Stimulated activated CD8-positive, alpha-beta memory T cell treated with anti-CD3 and anti-CD28 coated beads, Interleukin-7, amount 100 ng/mL, for 24 hours (primary cell): ENCODE measurements at regions not wholly inside any gene's neighbourhood (a gene's known extent, or its start where the extent isn't known, plus 50 kb on each side); places are given as distances from the start of the nearest gene placed in this dataset.

Source experiments
- DNase-seq: peaks from one replicate; pipeline ENCODE4 v3.0.0-alpha.2; 2020; ENCODE audit warnings: low read depth

GRCh38 chr2:13536941-13537340, 820.2 kb downstream of the TRIB2 start:
- no peak for DNase-seq

DNA sequence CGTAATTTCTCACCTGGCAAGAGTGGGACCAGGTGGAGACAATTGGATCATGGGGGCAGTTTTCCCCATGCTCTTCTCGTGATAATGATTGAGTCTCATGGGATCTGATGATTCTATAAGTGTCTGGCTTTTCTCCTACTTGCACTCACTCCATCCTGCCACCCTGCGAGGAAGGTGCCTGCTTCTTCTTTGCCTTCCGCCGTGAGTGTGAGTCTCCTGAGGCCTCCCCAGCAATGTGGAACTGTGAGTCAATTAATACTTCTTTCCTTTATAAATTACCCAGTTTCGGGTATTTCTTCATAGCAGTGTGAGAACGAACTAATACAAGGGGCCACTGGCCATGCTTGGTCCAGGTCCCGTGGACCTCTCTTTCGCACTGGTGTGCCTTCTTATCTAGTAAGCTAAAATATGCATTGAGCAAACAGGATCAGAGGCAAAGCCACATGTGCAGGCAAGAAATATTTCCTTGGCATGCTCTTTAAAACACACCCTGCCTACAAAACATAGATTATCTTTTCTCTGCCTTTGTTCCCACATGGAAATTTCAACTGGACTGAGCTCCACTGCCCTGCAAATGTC, 821.1 kb downstream of the TRIB2 start:
- DNase-seq: no peak

DNA sequence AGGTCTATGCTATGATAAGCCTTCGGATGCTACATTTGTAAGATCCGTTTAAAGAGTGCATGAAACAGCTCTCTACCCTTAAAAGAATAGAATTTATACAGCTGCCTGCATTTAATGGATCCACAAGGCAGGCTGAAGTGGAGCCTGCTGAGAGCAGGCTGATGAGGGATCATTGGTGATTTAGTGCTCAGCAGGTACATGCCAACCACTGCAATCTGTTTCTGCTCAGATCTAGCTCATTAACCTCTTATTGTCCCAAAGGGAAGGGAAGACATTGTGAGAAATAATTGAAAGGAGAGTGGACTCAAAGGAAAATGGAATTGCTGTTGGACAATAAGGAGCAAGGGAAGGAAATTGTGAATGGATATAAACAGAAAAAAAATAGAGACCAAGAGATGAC, 822.6 kb downstream of the TRIB2 start:
- DNase-seq: no peak

GRCh38 chr2:13542061-13542460, 825.3 kb downstream of the TRIB2 start:
- no peak for DNase-seq

DNA sequence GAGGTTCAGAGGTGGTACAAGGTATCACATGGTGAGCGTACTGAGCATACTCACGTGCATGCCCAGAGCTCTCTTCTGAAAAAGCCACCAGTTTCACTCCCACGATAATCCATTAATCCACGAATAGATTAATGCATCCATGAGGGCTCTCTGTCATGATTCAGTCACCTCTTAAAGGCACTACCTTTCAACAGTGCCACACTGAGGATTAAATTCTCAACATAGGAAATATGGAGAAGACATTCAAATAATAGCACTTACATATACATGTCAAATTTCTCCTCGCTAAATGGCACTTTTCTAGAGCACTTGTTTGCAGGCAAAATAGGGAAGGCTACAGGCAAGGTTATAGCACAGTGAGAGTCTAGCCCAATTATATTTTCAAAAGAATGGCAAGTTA, 825.9 kb downstream of the TRIB2 start:
- no peak for DNase-seq

GRCh38 chr2:13543550-13543949, 826.8 kb downstream of the TRIB2 start:
- no peak for DNase-seq

- no peak for DNase-seq
Observed at GRCh38 chr2:13545320-13545719, 828.6 kb downstream of the TRIB2 start.

DNA sequence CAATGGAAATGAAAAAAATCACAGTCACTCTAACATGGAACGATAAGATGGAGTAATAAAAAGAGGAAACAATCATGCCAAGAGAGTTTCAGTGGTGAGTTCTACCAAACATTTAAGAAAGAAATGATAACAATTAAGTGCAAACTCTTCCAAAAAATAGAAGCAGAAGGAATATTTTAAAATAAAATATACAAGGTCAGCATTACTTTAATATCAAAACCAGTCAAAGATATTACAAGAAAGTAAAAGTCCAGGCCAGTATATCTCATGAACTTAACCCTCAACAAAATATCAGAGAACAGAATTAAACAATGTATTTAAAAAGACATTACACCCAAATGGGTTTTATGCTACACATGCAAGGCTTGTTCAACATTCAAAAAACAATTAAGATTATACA, 829.4 kb downstream of the TRIB2 start:
- no peak for DNase-seq

- DNase-seq: no peak
Observed at GRCh38 chr2:13550285-13551231, 833.8 kb downstream of the TRIB2 start.

GRCh38 chr2:13558368-13558767, 841.6 kb downstream of the TRIB2 start:
- no peak for DNase-seq

DNA sequence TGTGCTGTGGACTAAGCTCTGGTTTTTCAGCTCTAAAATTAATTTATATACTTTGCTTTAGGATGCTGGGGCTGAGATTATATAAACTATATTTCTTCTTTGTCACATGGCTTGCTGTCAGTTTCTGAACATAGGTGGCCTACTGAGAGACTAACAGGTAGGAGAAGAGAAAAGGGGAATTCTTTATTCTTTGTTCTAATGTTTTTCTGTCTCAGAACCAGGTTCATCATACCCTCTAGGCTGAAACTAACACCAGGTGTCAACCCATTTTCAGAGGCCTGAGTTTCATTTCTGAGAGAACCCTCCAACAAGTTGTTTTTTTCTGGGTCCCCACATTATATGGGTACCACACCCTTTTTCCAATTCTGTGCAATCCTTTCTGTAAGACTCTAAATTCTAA, 843.6 kb downstream of the TRIB2 start:
- no peak for DNase-seq

GRCh38 chr2:13572466-13572865, 855.7 kb downstream of the TRIB2 start:
- DNase-seq: no peak

DNA sequence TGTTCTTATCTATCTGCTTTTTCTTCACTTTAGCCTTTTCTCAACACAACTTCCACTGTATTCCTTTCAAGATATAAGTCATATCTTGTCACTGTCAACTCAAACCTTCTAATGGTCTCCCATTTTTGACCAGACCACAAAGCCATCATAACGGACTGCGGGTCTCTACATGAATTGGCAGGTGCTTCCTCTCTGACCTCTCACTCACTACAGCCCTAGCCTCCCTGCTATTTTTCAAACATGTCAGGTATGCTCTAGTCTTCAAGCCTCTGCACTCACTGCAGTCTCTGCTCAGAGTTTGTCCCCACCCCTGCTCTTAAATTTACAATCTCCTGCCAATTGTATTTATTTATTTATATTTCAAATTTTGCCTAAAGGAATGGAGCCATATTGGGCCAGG, 858.1 kb downstream of the TRIB2 start:
- DNase-seq: no peak

DNA sequence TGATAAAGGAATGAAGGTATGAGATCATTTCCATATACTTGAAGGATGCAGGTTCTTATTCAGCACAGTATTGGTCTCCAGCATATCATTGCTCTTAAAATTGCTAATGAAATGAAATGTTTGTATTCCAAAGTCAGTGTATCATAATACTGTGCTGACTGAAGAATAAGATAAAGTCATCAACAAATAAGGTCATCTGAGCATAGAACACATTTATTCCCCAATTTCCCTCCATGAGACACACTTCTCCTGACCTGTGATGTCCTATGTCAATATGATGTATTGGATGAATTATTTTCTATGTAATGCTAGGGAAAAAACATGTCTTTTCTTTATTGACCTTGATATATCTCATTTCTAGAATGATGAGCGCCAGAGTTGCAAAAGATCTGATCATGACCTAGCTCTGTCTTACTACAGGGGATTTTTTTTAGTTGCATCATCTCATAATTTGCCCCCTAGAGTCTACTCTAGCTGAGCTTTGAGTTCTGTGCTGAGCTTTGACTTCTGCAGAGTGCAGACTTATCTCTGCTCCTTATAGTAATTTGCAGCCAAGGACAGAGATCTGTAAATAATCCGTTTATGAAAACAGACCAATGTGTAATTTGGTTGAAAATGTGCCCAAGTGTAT, 859.8 kb downstream of the TRIB2 start:
- no peak for DNase-seq

GRCh38 chr2:13578547-13578946, 861.8 kb downstream of the TRIB2 start:
- DNase-seq: no peak

GRCh38 chr2:13581471-13581870, 864.7 kb downstream of the TRIB2 start:
- no peak for DNase-seq

DNA sequence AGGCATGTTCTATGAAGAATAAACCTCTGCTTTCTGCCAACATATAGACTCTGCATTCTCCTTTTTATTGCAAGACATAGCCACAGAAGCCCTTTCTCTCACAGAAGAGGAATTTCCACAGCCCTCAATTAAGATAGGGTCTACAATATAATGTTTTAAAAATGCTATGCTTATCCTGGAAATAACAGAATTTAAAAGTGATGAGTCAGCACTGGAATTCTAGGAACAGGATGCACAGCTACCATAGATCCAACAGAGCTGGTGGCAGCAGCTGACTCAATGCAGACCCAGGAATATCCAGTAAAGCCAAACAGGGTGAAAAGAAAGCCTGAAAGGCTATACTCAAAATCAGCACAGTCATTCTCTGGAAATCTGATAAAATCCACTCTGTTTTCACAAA, 866.9 kb downstream of the TRIB2 start:
- DNase-seq: no peak

- no peak for DNase-seq
Observed at GRCh38 chr2:13584020-13584419, 867.3 kb downstream of the TRIB2 start.

DNA sequence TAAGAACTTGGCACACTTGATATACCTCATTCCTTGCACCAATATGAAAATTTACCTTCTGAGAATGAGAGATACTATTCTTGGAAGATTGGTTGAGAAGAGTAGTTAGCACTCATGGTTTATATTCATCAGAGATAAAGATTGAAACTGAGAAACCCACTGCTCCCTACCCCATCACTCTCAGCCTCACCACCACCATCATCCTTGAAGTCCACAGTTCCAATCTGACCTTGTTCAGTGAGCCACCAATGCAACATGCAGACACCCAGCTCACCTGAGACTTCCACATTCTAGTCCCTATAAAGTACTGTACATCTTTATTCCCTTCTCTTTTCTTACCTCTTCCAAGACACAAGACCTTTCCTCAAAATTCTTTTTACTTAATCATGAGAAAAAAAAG, 869.0 kb downstream of the TRIB2 start:
- no peak for DNase-seq

DNA sequence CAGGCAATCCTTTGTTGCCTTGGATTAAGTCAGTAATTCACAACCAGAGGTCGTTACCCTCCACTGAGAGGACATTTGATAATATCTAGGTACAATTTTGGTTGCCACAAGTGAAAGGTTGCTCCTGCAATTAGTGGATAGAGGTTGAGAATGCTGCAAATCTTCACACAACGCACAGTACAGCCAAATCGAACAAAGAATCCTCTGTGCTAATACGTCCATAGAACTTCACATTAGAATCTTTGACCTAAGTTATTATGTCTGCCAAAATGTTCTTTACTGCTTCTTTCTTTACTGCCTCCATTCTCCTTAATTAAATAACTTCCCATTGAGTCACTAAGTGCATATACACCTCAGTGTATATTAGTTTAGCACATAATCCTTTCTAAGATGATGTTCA, 879.5 kb downstream of the TRIB2 start:
- DNase-seq: no peak

- no peak for DNase-seq
Observed at GRCh38 chr2:13597176-13597575, 880.4 kb downstream of the TRIB2 start.

GRCh38 chr2:13601506-13601905, 884.8 kb downstream of the TRIB2 start:
- no peak for DNase-seq

DNA sequence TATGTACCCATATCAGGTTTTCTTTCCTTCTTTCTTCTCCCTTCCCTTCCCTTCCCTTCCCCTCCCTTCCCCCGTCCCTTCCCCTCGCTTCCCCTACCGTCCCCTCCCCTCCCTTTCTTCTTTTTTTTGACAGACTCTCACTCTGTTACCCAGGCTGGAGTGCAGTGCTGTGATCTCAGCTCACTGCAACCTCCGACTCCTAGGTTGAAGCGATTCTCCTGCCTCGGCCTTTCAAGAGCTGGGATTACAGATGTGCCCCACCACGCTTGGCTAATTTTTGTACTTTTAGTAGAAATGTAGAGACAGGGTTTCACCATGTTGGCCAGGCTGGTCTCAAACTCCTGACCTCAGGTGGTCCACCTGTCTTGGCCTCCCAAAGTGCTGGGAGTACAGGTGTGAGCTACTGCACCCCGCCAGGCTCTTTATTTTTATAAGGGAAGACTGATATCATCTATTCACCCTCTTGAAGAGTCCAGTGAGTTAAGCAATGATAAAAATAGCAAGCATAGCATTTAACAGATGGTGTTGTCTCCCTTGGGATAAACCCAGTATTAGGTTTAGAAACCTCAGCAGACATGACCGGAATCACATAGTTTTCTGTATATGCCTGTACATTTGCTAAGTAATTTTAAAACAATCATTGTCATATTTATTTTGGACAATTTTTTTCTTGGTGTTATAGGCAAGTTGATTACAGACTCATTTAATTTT, 888.4 kb downstream of the TRIB2 start:
- DNase-seq: no peak
